ENCODE measurements at regions not wholly inside any gene's neighbourhood (a gene's known extent, or its start where the extent isn't known, plus 50 kb on each side); places are given as distances from the start of the nearest gene placed in this dataset.

DNA sequence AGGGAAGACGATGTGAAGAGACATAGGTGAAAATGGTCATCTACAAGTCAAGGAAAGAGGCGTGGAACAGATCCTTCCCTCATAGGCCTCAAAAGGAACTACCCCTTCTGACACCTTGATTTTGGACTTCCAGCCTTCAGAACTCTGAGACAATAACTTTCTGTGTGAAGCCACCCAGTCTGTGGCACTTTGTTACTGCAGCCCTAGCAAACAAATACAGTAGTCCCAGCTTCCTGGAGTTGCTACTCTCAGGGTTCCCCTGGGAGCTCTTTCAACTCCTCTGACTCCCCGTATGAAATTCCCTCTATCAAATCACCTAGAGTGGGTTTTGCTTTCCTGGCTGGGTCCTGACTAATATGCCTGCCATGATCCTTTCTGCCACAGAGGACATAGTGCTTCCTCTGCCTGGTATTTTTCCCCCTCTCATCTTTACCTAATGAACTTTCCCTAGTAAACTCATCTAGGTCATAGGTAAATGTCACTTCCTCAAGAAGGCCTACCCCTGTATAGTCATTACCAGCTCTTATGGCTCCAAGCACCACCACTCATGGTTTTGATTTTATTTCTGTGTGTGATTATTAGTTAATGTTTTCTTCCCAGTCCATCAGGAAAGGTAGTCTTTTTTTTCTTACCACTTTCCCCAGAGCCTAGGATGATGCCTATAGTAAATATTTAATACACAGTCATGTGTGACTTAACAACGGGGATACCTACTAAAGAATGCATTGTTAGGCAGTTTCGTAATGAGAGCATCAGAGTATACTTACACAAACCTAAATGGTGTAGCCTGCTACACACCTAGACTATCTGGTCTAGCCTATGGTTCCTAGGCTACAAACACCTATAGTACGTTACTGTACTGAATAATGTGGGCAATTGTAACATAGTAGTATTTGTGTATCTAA lies 111.5 kb upstream of the LGALSL start (continued):
- TF ChIP-seq CREB1 (CRISPR knock-in tag; IDR thresholded peaks at IDR 0.05; ENCODE audit: low read depth) (no peak), JUNB (IDR thresholded peaks at IDR 0.05; ENCODE audit: unreplicated experiment) (no peak)

- H3K36me3 ChIP-seq (ENCODE audit: insufficient read depth) = no peaks in the 10 kb centered on the region
- Mint-ChIP-seq H3K36me3 (ENCODE audit: low read depth) (no peaks in the 10 kb centered on the region), H3K4me3 (no peak overlapping the region), H3K4me1 (peaks cover 13% of the 10 kb centered on the region; the same call in 2 of the 3 replicates), H3K9me3 (no peaks in the 10 kb centered on the region; the same call in 2 of the 3 replicates), H3K27me3 (ENCODE audit: insufficient read depth, low read depth, poor library complexity) (no peaks in the 10 kb centered on the region), H3K27ac (peak overlapping the region; percentile 3)
- no peaks in the 10 kb centered on the region for H3K27me3 ChIP-seq (ENCODE audit: insufficient read depth)
- H3K27ac ChIP-seq (ENCODE audit: low read depth) = no peak overlapping the region
- TF ChIP-seq CREB1 (CRISPR knock-in tag; IDR thresholded peaks at IDR 0.05; ENCODE audit: low read depth) = no peak
- TF ChIP-seq, protein P1, sequence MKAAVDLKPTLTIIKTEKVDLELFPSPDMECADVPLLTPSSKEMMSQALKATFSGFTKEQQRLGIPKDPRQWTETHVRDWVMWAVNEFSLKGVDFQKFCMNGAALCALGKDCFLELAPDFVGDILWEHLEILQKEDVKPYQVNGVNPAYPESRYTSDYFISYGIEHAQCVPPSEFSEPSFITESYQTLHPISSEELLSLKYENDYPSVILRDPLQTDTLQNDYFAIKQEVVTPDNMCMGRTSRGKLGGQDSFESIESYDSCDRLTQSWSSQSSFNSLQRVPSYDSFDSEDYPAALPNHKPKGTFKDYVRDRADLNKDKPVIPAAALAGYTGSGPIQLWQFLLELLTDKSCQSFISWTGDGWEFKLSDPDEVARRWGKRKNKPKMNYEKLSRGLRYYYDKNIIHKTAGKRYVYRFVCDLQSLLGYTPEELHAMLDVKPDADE (IDR thresholded peaks at IDR 0.05) = 0 out of 2 replicates have a peak, but pooled peaks have one; percentile 28
- TF ChIP-seq ZNF114 (CRISPR knock-in tag; IDR thresholded peaks at IDR 0.05) = no peak
- no peak overlapping the region for H3K4me3 ChIP-seq
- H3K4me2 ChIP-seq = no peak overlapping the region
- no peaks in the 10 kb centered on the region for H4K20me1 ChIP-seq (replicated peaks; ENCODE audit: insufficient read depth)
- peak; percentile 69 for ATAC-seq
- DNase-seq (ENCODE audit: low spot score) = peak; percentile 45
- no peaks in the 10 kb centered on the region for H3F3A ChIP-seq (replicated peaks; ENCODE audit: low read depth)
- H3K4me1 ChIP-seq (ENCODE audit: insufficient read depth) = no peaks in the 10 kb centered on the region
- no peaks in the 10 kb centered on the region for H3K79me2 ChIP-seq (replicated peaks; ENCODE audit: insufficient read depth)
- peaks cover 7% of the 10 kb centered on the region; the same call in 1 of the 2 replicates for H3K9me2 ChIP-seq (ENCODE audit: insufficient read depth)
- peak overlapping the region; percentile 96 for H2AFZ ChIP-seq
Observed at GRCh38 chr2:64344999-64345576, 108.9 kb upstream of the LGALSL start.

DNA sequence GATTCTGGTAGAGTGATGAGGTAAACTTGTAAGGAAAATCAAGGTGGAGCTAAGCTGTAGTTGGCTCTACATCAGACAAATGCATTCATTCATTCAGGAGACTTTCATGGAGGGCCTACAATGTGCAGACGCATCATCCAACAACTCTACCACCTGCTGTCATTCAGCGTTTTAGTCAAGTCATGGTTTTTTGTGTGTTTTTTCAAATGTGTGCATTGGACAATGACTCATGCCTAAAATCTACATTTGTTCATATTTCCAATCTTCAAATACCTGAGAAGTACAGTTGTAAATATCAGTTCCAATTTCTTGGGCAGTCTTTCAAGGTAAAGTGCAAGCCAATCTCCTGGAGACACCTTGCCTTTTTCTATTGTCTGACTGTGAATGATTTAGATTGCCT lies 108.0 kb upstream of the LGALSL start:
- no peak for DNase-seq (ENCODE audit: low spot score)
- Histone ChIP-seq H3K79me2 (replicated peaks; ENCODE audit: insufficient read depth) (no peaks in the 10 kb centered on the region), H3F3A (replicated peaks; ENCODE audit: low read depth) (no peaks in the 10 kb centered on the region), H3K27ac (ENCODE audit: low read depth) (no peak overlapping the region), H3K27me3 (ENCODE audit: insufficient read depth) (no peaks in the 10 kb centered on the region), H4K20me1 (replicated peaks; ENCODE audit: insufficient read depth) (no peaks in the 10 kb centered on the region), H3K9me2 (ENCODE audit: insufficient read depth) (peaks cover 13% of the 10 kb centered on the region; the same call in 1 of the 2 replicates), H2AFZ (no peak overlapping the region), H3K4me3 (no peak overlapping the region), H3K4me2 (no peak overlapping the region), H3K36me3 (ENCODE audit: insufficient read depth) (no peaks in the 10 kb centered on the region), H3K4me1 (ENCODE audit: insufficient read depth) (no peaks in the 10 kb centered on the region)
- Mint-ChIP-seq H3K4me3 (no peak overlapping the region), H3K9me3 (no peaks in the 10 kb centered on the region; the same call in 2 of the 3 replicates), H3K27me3 (ENCODE audit: insufficient read depth, low read depth, poor library complexity) (no peaks in the 10 kb centered on the region), H3K27ac (no peak overlapping the region), H3K4me1 (peaks cover 13% of the 10 kb centered on the region; the same call in 2 of the 3 replicates), H3K36me3 (ENCODE audit: low read depth) (no peaks in the 10 kb centered on the region)
- ATAC-seq = no peak
- no peak for TF ChIP-seq EZH2phosphoT487 (IDR thresholded peaks at IDR 0.05; ENCODE audit: unreplicated experiment)
- TF ChIP-seq EZH2 (IDR thresholded peaks at IDR 0.05; ENCODE audit: low read depth, unreplicated experiment) = no peak
- TF ChIP-seq, protein P2, sequence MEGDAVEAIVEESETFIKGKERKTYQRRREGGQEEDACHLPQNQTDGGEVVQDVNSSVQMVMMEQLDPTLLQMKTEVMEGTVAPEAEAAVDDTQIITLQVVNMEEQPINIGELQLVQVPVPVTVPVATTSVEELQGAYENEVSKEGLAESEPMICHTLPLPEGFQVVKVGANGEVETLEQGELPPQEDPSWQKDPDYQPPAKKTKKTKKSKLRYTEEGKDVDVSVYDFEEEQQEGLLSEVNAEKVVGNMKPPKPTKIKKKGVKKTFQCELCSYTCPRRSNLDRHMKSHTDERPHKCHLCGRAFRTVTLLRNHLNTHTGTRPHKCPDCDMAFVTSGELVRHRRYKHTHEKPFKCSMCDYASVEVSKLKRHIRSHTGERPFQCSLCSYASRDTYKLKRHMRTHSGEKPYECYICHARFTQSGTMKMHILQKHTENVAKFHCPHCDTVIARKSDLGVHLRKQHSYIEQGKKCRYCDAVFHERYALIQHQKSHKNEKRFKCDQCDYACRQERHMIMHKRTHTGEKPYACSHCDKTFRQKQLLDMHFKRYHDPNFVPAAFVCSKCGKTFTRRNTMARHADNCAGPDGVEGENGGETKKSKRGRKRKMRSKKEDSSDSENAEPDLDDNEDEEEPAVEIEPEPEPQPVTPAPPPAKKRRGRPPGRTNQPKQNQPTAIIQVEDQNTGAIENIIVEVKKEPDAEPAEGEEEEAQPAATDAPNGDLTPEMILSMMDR (conservative IDR thresholded peaks at IDR 0.05; ENCODE audit: low read depth in 2 of 2) = no peak
- TF ChIP-seq JUNB (IDR thresholded peaks at IDR 0.05; ENCODE audit: unreplicated experiment) = no peak
- TF ChIP-seq ZNF114 (CRISPR knock-in tag; IDR thresholded peaks at IDR 0.05) = no peak
- TF ChIP-seq CREB1 (CRISPR knock-in tag; IDR thresholded peaks at IDR 0.05; ENCODE audit: low read depth) = no peak
- TF ChIP-seq, protein P3, sequence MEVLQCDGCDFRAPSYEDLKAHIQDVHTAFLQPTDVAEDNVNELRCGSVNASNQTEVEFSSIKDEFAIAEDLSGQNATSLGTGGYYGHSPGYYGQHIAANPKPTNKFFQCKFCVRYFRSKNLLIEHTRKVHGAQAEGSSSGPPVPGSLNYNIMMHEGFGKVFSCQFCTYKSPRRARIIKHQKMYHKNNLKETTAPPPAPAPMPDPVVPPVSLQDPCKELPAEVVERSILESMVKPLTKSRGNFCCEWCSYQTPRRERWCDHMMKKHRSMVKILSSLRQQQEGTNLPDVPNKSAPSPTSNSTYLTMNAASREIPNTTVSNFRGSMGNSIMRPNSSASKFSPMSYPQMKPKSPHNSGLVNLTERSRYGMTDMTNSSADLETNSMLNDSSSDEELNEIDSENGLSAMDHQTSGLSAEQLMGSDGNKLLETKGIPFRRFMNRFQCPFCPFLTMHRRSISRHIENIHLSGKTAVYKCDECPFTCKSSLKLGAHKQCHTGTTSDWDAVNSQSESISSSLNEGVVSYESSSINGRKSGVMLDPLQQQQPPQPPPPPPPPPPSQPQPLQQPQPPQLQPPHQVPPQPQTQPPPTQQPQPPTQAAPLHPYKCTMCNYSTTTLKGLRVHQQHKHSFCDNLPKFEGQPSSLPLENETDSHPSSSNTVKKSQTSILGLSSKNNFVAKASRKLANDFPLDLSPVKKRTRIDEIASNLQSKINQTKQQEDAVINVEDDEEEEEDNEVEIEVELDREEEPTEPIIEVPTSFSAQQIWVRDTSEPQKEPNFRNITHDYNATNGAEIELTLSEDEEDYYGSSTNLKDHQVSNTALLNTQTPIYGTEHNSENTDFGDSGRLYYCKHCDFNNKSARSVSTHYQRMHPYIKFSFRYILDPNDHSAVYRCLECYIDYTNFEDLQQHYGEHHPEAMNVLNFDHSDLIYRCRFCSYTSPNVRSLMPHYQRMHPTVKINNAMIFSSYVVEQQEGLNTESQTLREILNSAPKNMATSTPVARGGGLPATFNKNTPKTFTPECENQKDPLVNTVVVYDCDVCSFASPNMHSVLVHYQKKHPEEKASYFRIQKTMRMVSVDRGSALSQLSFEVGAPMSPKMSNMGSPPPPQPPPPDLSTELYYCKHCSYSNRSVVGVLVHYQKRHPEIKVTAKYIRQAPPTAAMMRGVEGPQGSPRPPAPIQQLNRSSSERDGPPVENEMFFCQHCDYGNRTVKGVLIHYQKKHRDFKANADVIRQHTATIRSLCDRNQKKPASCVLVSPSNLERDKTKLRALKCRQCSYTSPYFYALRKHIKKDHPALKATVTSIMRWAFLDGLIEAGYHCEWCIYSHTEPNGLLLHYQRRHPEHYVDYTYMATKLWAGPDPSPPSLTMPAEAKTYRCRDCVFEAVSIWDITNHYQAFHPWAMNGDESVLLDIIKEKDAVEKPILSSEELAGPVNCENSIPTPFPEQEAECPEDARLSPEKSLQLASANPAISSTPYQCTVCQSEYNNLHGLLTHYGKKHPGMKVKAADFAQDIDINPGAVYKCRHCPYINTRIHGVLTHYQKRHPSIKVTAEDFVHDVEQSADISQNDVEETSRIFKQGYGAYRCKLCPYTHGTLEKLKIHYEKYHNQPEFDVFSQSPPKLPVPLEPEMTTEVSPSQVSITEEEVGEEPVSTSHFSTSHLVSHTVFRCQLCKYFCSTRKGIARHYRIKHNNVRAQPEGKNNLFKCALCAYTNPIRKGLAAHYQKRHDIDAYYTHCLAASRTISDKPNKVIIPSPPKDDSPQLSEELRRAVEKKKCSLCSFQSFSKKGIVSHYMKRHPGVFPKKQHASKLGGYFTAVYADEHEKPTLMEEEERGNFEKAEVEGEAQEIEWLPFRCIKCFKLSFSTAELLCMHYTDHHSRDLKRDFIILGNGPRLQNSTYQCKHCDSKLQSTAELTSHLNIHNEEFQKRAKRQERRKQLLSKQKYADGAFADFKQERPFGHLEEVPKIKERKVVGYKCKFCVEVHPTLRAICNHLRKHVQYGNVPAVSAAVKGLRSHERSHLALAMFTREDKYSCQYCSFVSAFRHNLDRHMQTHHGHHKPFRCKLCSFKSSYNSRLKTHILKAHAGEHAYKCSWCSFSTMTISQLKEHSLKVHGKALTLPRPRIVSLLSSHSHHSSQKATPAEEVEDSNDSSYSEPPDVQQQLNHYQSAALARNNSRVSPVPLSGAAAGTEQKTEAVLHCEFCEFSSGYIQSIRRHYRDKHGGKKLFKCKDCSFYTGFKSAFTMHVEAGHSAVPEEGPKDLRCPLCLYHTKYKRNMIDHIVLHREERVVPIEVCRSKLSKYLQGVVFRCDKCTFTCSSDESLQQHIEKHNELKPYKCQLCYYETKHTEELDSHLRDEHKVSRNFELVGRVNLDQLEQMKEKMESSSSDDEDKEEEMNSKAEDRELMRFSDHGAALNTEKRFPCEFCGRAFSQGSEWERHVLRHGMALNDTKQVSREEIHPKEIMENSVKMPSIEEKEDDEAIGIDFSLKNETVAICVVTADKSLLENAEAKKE (CRISPR knock-in tag; IDR thresholded peaks at IDR 0.05) = no peak

Data from GM23338 (cell line).